ENCODE measurements at regions not wholly inside any gene's neighbourhood (a gene's known extent, or its start where the extent isn't known, plus 50 kb on each side); places are given as distances from the start of the nearest gene placed in this dataset.

- Histone ChIP-seq H3K4me1 (no peaks in the 10 kb centered on the region), H3K9me3 (no peaks in the 10 kb centered on the region), H3K27ac (replicated peaks in 1 of 4) (no peak overlapping the region), H3K27me3 (no peaks in the 10 kb centered on the region), H3K4me3 (no peak overlapping the region), H3K36me3 (no peaks in the 10 kb centered on the region)
- intact Hi-C loops (cut with DNase I): no loop called here
- no peak for DNase-seq (ENCODE audit: extremely low spot score)
- WGBS: 91% methylated on average over 2 of the region's 2 CpGs
- TF ChIP-seq EP300 (IDR thresholded peaks at IDR 0.05) (no peak), CTCF (IDR thresholded peaks at IDR 0.05) (no peak), POLR2AphosphoS5 (IDR thresholded peaks at IDR 0.05) (no peak), POLR2A (IDR thresholded peaks at IDR 0.05; ENCODE audit: low read depth) (no peak)
Measured at GRCh38 chr2:152280780-152281179, 54.2 kb upstream of the FMNL2 start.

GRCh38 chr2:152283392-152283791 is 51.6 kb upstream of the FMNL2 start:
- DNase-seq (ENCODE audit: extremely low spot score): no peak
- Histone ChIP-seq H3K9me3 (no peaks in the 10 kb centered on the region), H3K4me3 (no peak overlapping the region), H3K4me1 (no peaks in the 10 kb centered on the region), H3K36me3 (no peaks in the 10 kb centered on the region), H3K27ac (replicated peaks in 1 of 4) (no peak overlapping the region), H3K27me3 (no peaks in the 10 kb centered on the region)
- intact Hi-C loops (cut with DNase I): no loop called here
- TF ChIP-seq EP300 (IDR thresholded peaks at IDR 0.05) (no peak), CTCF (IDR thresholded peaks at IDR 0.05) (no peak), POLR2A (IDR thresholded peaks at IDR 0.05; ENCODE audit: low read depth) (no peak), POLR2AphosphoS5 (IDR thresholded peaks at IDR 0.05) (no peak)
- 92% methylated on average over 1 of the region's 1 CpG for WGBS

GRCh38 chr2:152284398-152284797 is 50.6 kb upstream of the FMNL2 start:
- no peaks in the 10 kb centered on the region for H3K4me1 ChIP-seq
- H3K36me3 ChIP-seq: no peaks in the 10 kb centered on the region
- intact Hi-C loops (cut with DNase I): no loop called here
- DNase-seq (ENCODE audit: extremely low spot score): no peak
- TF ChIP-seq POLR2AphosphoS5 (IDR thresholded peaks at IDR 0.05) (no peak), EP300 (IDR thresholded peaks at IDR 0.05) (no peak), POLR2A (IDR thresholded peaks at IDR 0.05; ENCODE audit: low read depth) (no peak), CTCF (IDR thresholded peaks at IDR 0.05) (no peak)
- no peaks in the 10 kb centered on the region for H3K27me3 ChIP-seq
- 93% methylated on average over 2 of the region's 2 CpGs for WGBS
- no peaks in the 10 kb centered on the region for H3K9me3 ChIP-seq
- no peak overlapping the region for H3K27ac ChIP-seq (replicated peaks in 1 of 4)
- H3K4me3 ChIP-seq: no peak overlapping the region

Small RNA genes in the stretch of these regions (small RNA-seq; reads per million reads assigned to genes)
- gene RF00019: 0 reads per million in 3 donors

All from esophagus muscularis mucosa (tissue), 4 donors.